Mucosa of stomach (tissue), 1 donor: ENCODE measurements at regions not wholly inside any gene's neighbourhood (a gene's known extent, or its start where the extent isn't known, plus 50 kb on each side); places are given as distances from the start of the nearest gene placed in this dataset.

Source experiments
- H3K27me3 ChIP-seq: one replicate; pipeline ENCODE4 v1.7.0; 2013; ENCODE audit warnings: mild to moderate bottlenecking, low read length; ENCODE audit not compliant: control insufficient read depth, insufficient read depth
- H3K36me3 ChIP-seq: one replicate; pipeline ENCODE4 v1.7.0; 2013; ENCODE audit warnings: low read length; ENCODE audit not compliant: control insufficient read depth, insufficient read depth
- H3K4me1 ChIP-seq: one replicate; pipeline ENCODE4 v1.7.0; 2013; ENCODE audit warnings: mild to moderate bottlenecking, low read length; ENCODE audit not compliant: control insufficient read depth, insufficient read depth
- H3K4me3 ChIP-seq: one replicate; pipeline ENCODE4 v1.7.0; 2013; ENCODE audit warnings: low read length
- H3K9ac ChIP-seq: one replicate; pipeline ENCODE4 v1.7.0; 2013; ENCODE audit warnings: mild to moderate bottlenecking, low read length, moderate library complexity
- H3K9me3 ChIP-seq: one replicate; pipeline ENCODE4 v1.7.0; 2013; ENCODE audit warnings: mild to moderate bottlenecking, low read length, moderate library complexity; ENCODE audit not compliant: control insufficient read depth
- donor health status: Pancreatic carcinoma.

DNA sequence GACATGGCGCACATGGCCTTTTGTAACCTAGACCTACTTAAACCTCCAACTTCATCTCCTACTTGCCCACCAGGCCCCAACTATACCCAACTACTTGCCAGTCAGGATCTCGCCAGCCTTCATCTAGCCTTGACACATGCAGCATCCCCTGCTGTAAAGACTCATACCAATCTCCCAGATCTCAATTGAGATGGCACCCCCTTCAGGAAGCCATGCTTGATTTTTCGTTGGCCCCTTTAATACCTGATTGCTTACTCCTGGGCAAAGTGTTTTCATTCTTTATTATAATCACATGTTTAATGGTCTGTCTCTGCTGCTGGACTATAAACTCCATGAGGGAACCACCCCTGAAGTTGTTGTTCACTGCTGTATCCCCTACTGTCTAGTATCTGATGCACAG, 150.8 kb downstream of the SOX2 start:
- H3K9ac ChIP-seq = no peak overlapping the region
- H3K36me3 ChIP-seq = no peaks in the 10 kb centered on the region
- no peaks in the 10 kb centered on the region for H3K27me3 ChIP-seq
- peaks cover 5% of the 10 kb centered on the region for H3K4me1 ChIP-seq
- no peaks in the 10 kb centered on the region for H3K9me3 ChIP-seq
- no peak overlapping the region for H3K4me3 ChIP-seq

DNA sequence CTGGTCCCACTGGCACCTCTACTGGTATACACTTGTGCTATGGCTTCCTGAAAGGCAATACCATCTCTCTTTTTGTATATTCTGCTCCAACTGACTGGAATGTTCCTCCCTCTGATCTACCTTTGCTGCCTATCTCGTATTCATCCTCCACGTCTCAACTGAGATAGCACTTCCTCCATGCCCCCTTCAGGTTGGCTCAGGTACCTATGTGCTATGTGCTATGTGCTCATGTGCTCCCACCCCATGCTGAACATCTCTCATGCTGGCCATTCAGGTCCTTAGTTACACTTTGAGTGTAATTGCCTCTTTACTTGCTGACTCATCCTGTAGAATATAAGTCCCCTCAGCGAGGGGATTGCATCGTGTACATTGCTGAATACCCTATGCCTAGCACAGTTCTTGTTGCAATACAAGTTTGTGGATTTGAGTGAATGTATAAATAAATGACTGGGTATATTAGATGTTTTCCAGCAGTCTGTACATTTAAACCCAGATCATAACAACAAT, 156.9 kb downstream of the SOX2 start:
- Histone ChIP-seq H3K4me3 (no peak overlapping the region), H3K27me3 (no peaks in the 10 kb centered on the region), H3K36me3 (no peaks in the 10 kb centered on the region), H3K4me1 (no peaks in the 10 kb centered on the region), H3K9ac (no peak overlapping the region), H3K9me3 (no peaks in the 10 kb centered on the region)

- Histone ChIP-seq H3K9me3 (peaks cover 4% of the 10 kb centered on the region), H3K9ac (no peak overlapping the region), H3K36me3 (no peaks in the 10 kb centered on the region), H3K4me3 (no peak overlapping the region), H3K4me1 (no peaks in the 10 kb centered on the region), H3K27me3 (no peaks in the 10 kb centered on the region)
Observed at GRCh38 chr3:181872887-181873286, 161.2 kb downstream of the SOX2 start.

DNA sequence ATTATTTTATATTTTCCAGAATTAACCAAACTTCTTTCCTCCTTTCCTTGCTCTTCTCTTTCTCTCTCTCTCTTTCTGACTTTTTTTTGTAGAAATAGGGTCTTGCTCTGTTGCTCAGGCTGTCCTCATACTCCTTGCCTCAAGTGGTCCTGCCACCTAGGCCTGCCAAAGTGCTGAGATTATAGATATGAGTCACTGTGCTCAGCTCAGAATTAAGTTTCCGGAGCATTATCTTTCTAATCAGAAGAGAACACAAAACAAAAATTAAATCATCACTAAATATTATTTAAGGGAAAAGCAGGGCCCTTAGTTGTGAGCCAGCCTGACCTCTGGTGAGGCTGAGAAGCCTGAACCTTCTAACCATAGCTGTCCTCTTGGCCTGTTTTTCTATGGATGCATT, 168.2 kb downstream of the SOX2 start:
- H3K4me3 ChIP-seq = no peak overlapping the region
- H3K27me3 ChIP-seq = no peaks in the 10 kb centered on the region
- H3K9ac ChIP-seq = no peak overlapping the region
- no peaks in the 10 kb centered on the region for H3K36me3 ChIP-seq
- no peaks in the 10 kb centered on the region for H3K9me3 ChIP-seq
- H3K4me1 ChIP-seq = no peaks in the 10 kb centered on the region

DNA sequence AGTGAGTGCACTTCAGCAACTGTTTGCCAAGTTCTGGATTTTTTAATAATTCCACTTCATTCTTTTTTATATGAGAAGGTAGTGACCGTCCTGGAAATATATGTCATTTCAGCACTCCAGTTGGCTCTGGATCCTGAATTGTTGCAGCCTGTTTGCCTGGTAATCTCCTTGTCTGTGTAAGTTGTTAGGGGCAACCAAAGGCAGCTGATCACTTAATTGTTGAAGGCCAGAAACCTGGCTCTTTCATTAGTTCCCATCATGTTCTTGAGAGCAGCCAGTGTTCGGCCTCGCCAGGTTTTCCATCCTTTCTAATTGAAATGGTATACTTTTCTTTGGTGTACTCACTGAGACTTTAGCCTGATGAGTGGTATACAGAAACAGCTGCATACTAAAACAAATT, 168.6 kb downstream of the SOX2 start:
- no peak overlapping the region for H3K4me3 ChIP-seq
- H3K4me1 ChIP-seq = no peaks in the 10 kb centered on the region

GRCh38 chr3:181881749-181882148, 170.0 kb downstream of the SOX2 start:
- H3K9me3 ChIP-seq = no peaks in the 10 kb centered on the region
- H3K9ac ChIP-seq = no peak overlapping the region
- no peak overlapping the region for H3K4me3 ChIP-seq
- H3K4me1 ChIP-seq = no peaks in the 10 kb centered on the region
- no peaks in the 10 kb centered on the region for H3K27me3 ChIP-seq
- no peaks in the 10 kb centered on the region for H3K36me3 ChIP-seq

More for the DNA sequence above, 168.6 kb downstream of the SOX2 start:
- Histone ChIP-seq H3K36me3 (no peaks in the 10 kb centered on the region), H3K27me3 (no peaks in the 10 kb centered on the region), H3K9me3 (no peaks in the 10 kb centered on the region), H3K9ac (no peak overlapping the region)

- Histone ChIP-seq H3K27me3 (no peaks in the 10 kb centered on the region), H3K4me1 (no peaks in the 10 kb centered on the region), H3K9ac (no peak overlapping the region), H3K9me3 (no peaks in the 10 kb centered on the region), H3K36me3 (no peaks in the 10 kb centered on the region), H3K4me3 (no peak overlapping the region)
Observed at GRCh38 chr3:181885868-181886630, 174.3 kb downstream of the SOX2 start.

DNA sequence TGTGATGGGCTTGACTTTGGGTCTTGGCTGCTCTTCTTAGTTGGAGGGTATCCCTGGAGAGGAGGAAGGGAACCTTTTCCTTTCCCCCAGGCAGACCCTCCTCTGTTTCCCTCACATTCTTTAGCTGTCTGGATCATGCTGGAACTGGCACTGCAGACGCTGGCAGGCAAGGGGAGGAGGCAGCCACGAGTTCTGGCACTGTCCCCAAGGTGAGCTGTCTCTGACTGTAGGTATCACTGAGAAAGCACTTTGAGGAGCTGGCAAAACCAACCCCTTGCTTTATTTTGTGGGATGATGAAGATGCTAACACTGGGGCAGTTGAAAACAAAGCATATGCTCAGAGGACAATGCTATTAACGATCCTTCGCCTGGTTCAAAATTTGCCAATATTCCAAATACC, 175.0 kb downstream of the SOX2 start:
- no peaks in the 10 kb centered on the region for H3K36me3 ChIP-seq
- H3K4me1 ChIP-seq = no peaks in the 10 kb centered on the region
- H3K9me3 ChIP-seq = no peaks in the 10 kb centered on the region
- no peaks in the 10 kb centered on the region for H3K27me3 ChIP-seq
- H3K4me3 ChIP-seq = no peak overlapping the region
- no peak overlapping the region for H3K9ac ChIP-seq

DNA sequence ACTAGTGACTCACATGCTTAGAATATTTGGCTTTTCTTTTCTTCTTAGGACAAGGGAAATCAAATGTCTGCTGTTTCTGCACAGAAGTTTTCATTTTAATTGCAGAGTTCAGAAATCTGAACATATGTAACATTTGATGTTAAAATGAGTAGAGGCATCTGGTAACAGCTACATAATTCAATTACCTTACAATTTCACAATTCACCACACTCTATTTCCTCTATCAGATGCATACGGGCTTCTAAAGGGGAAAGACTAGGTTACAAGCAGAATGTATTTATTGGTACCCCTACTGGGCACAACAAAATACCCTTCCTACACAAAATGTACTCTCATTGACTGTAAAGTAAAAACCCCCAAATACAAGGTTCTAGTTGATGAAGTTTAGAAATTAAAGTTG, 176.0 kb downstream of the SOX2 start:
- no peak overlapping the region for H3K4me3 ChIP-seq
- H3K27me3 ChIP-seq = no peaks in the 10 kb centered on the region
- H3K9me3 ChIP-seq = no peaks in the 10 kb centered on the region
- no peaks in the 10 kb centered on the region for H3K36me3 ChIP-seq
- H3K4me1 ChIP-seq = no peaks in the 10 kb centered on the region
- no peak overlapping the region for H3K9ac ChIP-seq

GRCh38 chr3:181888234-181888633, 176.5 kb downstream of the SOX2 start:
- no peak overlapping the region for H3K4me3 ChIP-seq
- no peak overlapping the region for H3K9ac ChIP-seq
- no peaks in the 10 kb centered on the region for H3K36me3 ChIP-seq
- no peaks in the 10 kb centered on the region for H3K4me1 ChIP-seq
- no peaks in the 10 kb centered on the region for H3K27me3 ChIP-seq
- no peaks in the 10 kb centered on the region for H3K9me3 ChIP-seq

GRCh38 chr3:181892848-181893247, 181.1 kb downstream of the SOX2 start:
- H3K27me3 ChIP-seq = no peaks in the 10 kb centered on the region
- no peaks in the 10 kb centered on the region for H3K36me3 ChIP-seq
- no peaks in the 10 kb centered on the region for H3K9me3 ChIP-seq

DNA sequence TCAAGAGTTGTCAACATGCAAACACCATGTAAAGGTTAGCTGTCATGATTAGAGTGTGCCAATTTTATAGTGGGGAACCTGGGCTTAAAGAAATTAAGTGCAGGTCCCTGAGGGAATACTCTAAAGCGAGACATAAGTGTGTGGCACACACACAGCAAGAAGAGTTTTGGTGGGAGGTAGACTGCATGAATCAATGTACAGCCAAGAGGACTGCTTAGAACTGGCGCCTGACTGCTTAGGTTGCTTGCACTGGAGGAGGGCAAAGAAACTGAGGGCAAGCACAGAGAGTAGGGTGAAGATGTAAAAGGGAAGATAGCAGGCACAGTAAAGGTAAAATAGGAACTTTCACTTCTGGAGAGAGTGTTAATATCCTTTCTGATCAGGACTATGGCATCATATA, 184.9 kb downstream of the SOX2 start:
- Histone ChIP-seq H3K9ac (no peak overlapping the region), H3K36me3 (no peaks in the 10 kb centered on the region), H3K4me3 (no peak overlapping the region), H3K4me1 (no peaks in the 10 kb centered on the region), H3K27me3 (no peaks in the 10 kb centered on the region), H3K9me3 (no peaks in the 10 kb centered on the region)

More at GRCh38 chr3:181892848-181893247, 181.1 kb downstream of the SOX2 start:
- Histone ChIP-seq H3K9ac (no peak overlapping the region), H3K4me3 (no peak overlapping the region), H3K4me1 (no peaks in the 10 kb centered on the region)
